ENCODE measurements at regions not wholly inside any gene's neighbourhood (a gene's known extent, or its start where the extent isn't known, plus 50 kb on each side); places are given as distances from the start of the nearest gene placed in this dataset.
"Not testable (repeated sequence)": the region's sequence is repeated elsewhere in the genome, so short reads cannot be mapped to it uniquely, and the experiment has no call there.

GRCh38 chr1:234780531-234781162 lies 170.7 kb upstream of the IRF2BP2 start:
- no peaks in the 10 kb centered on the region for H3K36me3 ChIP-seq (replicated peaks in 1 of 2; ENCODE audit: control insufficient read depth in 1 of 2, insufficient read depth in 2 of 2, low read length in 1 of 2)
- no peaks in the 10 kb centered on the region for H3K79me2 ChIP-seq (ENCODE audit: insufficient read depth)
- H3K9me2 ChIP-seq = no peaks in the 10 kb centered on the region
- no peaks in the 10 kb centered on the region for H3F3A ChIP-seq (replicated peaks; ENCODE audit: insufficient read depth)
- no peak overlapping the region for H2AFZ ChIP-seq (ENCODE audit: low read depth)
- H3K9me3 ChIP-seq = no peaks in the 10 kb centered on the region
- 54% methylated on average over 13 of the region's 13 CpGs for WGBS (ENCODE audit: low lambda C conversion rate)
- H3K27ac ChIP-seq (ENCODE audit: low read depth in 2 of 2, low read length in 1 of 2) = no peak overlapping the region
- H4K20me1 ChIP-seq (ENCODE audit: insufficient read depth) = no peaks in the 10 kb centered on the region
- H3K9ac ChIP-seq = no peak overlapping the region
- CTCF ChIA-PET = interaction anchor here (0.6 to 1.3 kb wide), 2 partner anchors 89 to 243 kb away, joined by 3 read pairs; no protein-coding TSS in a partner anchor
- DNase-seq = no peak
- TF ChIP-seq USF2 (IDR thresholded peaks at IDR 0.05; ENCODE audit: borderline replicate concordance, low read depth, low read length) (no peak), RCOR1 (IDR thresholded peaks at IDR 0.05; ENCODE audit: low read length) (no peak), FOSL2 (IDR thresholded peaks at IDR 0.05; ENCODE audit: borderline replicate concordance, low read depth) (no peak), GABPA (IDR thresholded peaks at IDR 0.05; ENCODE audit: low read depth) (no peak), PBX3 (IDR thresholded peaks at IDR 0.05) (no peak)
- H3K27me3 ChIP-seq (ENCODE audit: insufficient read depth) = peaks cover 60% of the 10 kb centered on the region
- POLR2A ChIA-PET = no interaction called here
- no peak overlapping the region for H3K4me3 ChIP-seq (ENCODE audit: low read depth in 2 of 2, low read length in 1 of 2)
- no peak overlapping the region for H3K4me2 ChIP-seq
- H3K4me1 ChIP-seq (ENCODE audit: control insufficient read depth in 1 of 2, insufficient read depth in 2 of 2, low read depth in 1 of 2, low read length in 1 of 2) = no peaks in the 10 kb centered on the region

GRCh38 chr1:234780112-234780511 lies 170.1 kb upstream of the IRF2BP2 start:
- Histone ChIP-seq H3K79me2 (ENCODE audit: insufficient read depth) (no peaks in the 10 kb centered on the region), H3K36me3 (replicated peaks in 1 of 2; ENCODE audit: control insufficient read depth in 1 of 2, insufficient read depth in 2 of 2, low read length in 1 of 2) (no peaks in the 10 kb centered on the region), H4K20me1 (ENCODE audit: insufficient read depth) (no peaks in the 10 kb centered on the region), H3K4me3 (ENCODE audit: low read depth in 2 of 2, low read length in 1 of 2) (no peak overlapping the region), H3K27me3 (ENCODE audit: insufficient read depth) (peaks cover 60% of the 10 kb centered on the region), H3K9me2 (no peaks in the 10 kb centered on the region), H2AFZ (ENCODE audit: low read depth) (no peak overlapping the region), H3K9me3 (no peaks in the 10 kb centered on the region), H3K4me2 (no peak overlapping the region), H3F3A (replicated peaks; ENCODE audit: insufficient read depth) (no peaks in the 10 kb centered on the region), H3K27ac (ENCODE audit: low read depth in 2 of 2, low read length in 1 of 2) (no peak overlapping the region), H3K9ac (no peak overlapping the region), H3K4me1 (ENCODE audit: control insufficient read depth in 1 of 2, insufficient read depth in 2 of 2, low read depth in 1 of 2, low read length in 1 of 2) (no peaks in the 10 kb centered on the region)
- no peak for DNase-seq
- POLR2A ChIA-PET = interaction anchor here (0.7 kb wide), 1 partner anchor 53 kb away, joined by 3 read pairs; no protein-coding TSS in a partner anchor
- WGBS (ENCODE audit: low lambda C conversion rate) = 67% methylated on average over 3 of the region's 3 CpGs
- CTCF ChIA-PET = interaction anchor here (1.3 kb wide), 1 partner anchor 90 kb away, joined by 3 read pairs; no protein-coding TSS in a partner anchor
- TF ChIP-seq RCOR1 (IDR thresholded peaks at IDR 0.05; ENCODE audit: low read length) (no peak), TCF12 (IDR thresholded peaks at IDR 0.05) (no peak)

GRCh38 chr1:234779600-234779999 lies 169.6 kb upstream of the IRF2BP2 start:
- CTCF ChIA-PET; DNase-seq; H3K27ac ChIP-seq (ENCODE audit: low read depth in 2 of 2, low read length in 1 of 2); H3K4me2 ChIP-seq; H3K79me2 ChIP-seq (ENCODE audit: insufficient read depth); H3K9me2 ChIP-seq; H3K9ac ChIP-seq; H3F3A ChIP-seq (replicated peaks; ENCODE audit: insufficient read depth); H4K20me1 ChIP-seq (ENCODE audit: insufficient read depth); H3K9me3 ChIP-seq; H3K4me3 ChIP-seq (ENCODE audit: low read depth in 2 of 2, low read length in 1 of 2); H2AFZ ChIP-seq (ENCODE audit: low read depth); H3K4me1 ChIP-seq (ENCODE audit: control insufficient read depth in 1 of 2, insufficient read depth in 2 of 2, low read depth in 1 of 2, low read length in 1 of 2); H3K36me3 ChIP-seq (replicated peaks in 1 of 2; ENCODE audit: control insufficient read depth in 1 of 2, insufficient read depth in 2 of 2, low read length in 1 of 2): not testable (repeated sequence)
- POLR2A ChIA-PET = interaction anchor here (0.7 kb wide), 1 partner anchor 53 kb away, joined by 3 read pairs; no protein-coding TSS in a partner anchor
- H3K27me3 ChIP-seq (ENCODE audit: insufficient read depth) = peaks cover 60% of the 10 kb centered on the region
- WGBS (ENCODE audit: low lambda C conversion rate) = 64% methylated on average over 5 of the region's 5 CpGs

Measured in SK-N-SH (cell line).